A673 (cell line): ENCODE measurements at regions not wholly inside any gene's neighbourhood (a gene's known extent, or its start where the extent isn't known, plus 50 kb on each side); places are given as distances from the start of the nearest gene placed in this dataset.
A peak's percentile ranks its signal among the peaks of the same experiment; 100 is the strongest.

ENCODE experiments used
- BruUV-seq: library from RNA; stranded (reverse); fragments of 400-500 nt; replicated peaks from 2 replicates; lab custom pipeline; 2021; lab: Mats Ljungman, UMichigan
- CTCF ChIA-PET: fragments of 300-600 bp; sonication (Branson Sonifier 250); formaldehyde crosslinking; loops from one replicate; lab custom pipeline; 2022; ENCODE audit warnings: antibody characterized with exemption; lab: Charles Lee
- POLR2A ChIA-PET: fragments of 300-600 bp; sonication (Branson Sonifier 250); formaldehyde crosslinking; loops from one replicate; lab custom pipeline; 2022; ENCODE audit warnings: antibody characterized with exemption; ENCODE audit not compliant: low non-redundant PET; lab: Charles Lee
- DNase-seq: peaks from one replicate; pipeline ENCODE4 v3.0.0-alpha.2; 2015; ENCODE audit warnings: low spot score
- H3K27ac ChIP-seq: fragments of 200-600 bp; sonication (generic); 2 replicates; pipeline ENCODE4 v1.5.1; 2016; ENCODE audit warnings: mixed run types, low read depth, mild to moderate bottlenecking, mixed read lengths, antibody characterized with exemption, low read length; ENCODE audit not compliant: poor library complexity, severe bottlenecking
- H3K27me3 ChIP-seq: fragments of 200-600 bp; sonication (generic); replicated peaks from 2 replicates; pipeline ENCODE4 v1.6.1; 2017; ENCODE audit warnings: mixed run types, low read depth, mild to moderate bottlenecking, mixed read lengths, antibody characterized with exemption, low read length; ENCODE audit not compliant: insufficient read depth, poor library complexity
- H3K36me3 ChIP-seq: fragments of 200-600 bp; sonication (generic); 2 replicates; pipeline ENCODE4 v1.6.1; 2016; ENCODE audit warnings: mixed run types, mild to moderate bottlenecking, mixed read lengths, antibody characterized with exemption, low read length; ENCODE audit not compliant: insufficient read depth, poor library complexity, severe bottlenecking
- H3K4me1 ChIP-seq: fragments of 200-600 bp; sonication (generic); 2 replicates; pipeline ENCODE4 v1.6.1; 2017; ENCODE audit warnings: mixed run types, mild to moderate bottlenecking, mixed read lengths, antibody characterized with exemption, low read length; ENCODE audit not compliant: insufficient read depth, poor library complexity, severe bottlenecking
- H3K4me3 ChIP-seq: fragments of 200-600 bp; sonication (generic); 2 replicates; pipeline ENCODE4 v1.5.1; 2016; ENCODE audit warnings: low read depth, mixed run types, mild to moderate bottlenecking, mixed read lengths, low read length; ENCODE audit not compliant: poor library complexity, severe bottlenecking
- H3K9me3 ChIP-seq: fragments of 200-600 bp; sonication (generic); 2 replicates; pipeline ENCODE4 v1.6.1; 2016; ENCODE audit warnings: mixed run types, low read depth, mild to moderate bottlenecking, mixed read lengths, antibody characterized with exemption, low read length; ENCODE audit not compliant: poor library complexity, severe bottlenecking
- EZH2 ChIP-seq: fragments of 200-600 bp; sonication (generic); IDR thresholded peaks from 2 replicates; pipeline ENCODE4 v1.6.1; 2017; ENCODE audit warnings: borderline replicate concordance, low read depth, mild to moderate bottlenecking, mixed read lengths, antibody characterized with exemption, low read length; ENCODE audit not compliant: poor library complexity, severe bottlenecking
- intact Hi-C: fragments of 100-400 bp; cut with micrococcal nuclease; formaldehyde crosslinking; loops from one replicate; pipeline ENCODE4 v1.10.0; 2022; ENCODE audit not compliant: unreplicated experiment
- TF ChIP-seq, protein P1 (sequence below): fragments of 300-800, 200-600 bp; sonication (generic); conservative IDR thresholded peaks from 2 replicates; pipeline ENCODE4 v1.5.1; 2017; ENCODE audit warnings: low read depth, mild to moderate bottlenecking, antibody characterized with exemption, low read length, moderate library complexity, mixed read lengths

DNA sequence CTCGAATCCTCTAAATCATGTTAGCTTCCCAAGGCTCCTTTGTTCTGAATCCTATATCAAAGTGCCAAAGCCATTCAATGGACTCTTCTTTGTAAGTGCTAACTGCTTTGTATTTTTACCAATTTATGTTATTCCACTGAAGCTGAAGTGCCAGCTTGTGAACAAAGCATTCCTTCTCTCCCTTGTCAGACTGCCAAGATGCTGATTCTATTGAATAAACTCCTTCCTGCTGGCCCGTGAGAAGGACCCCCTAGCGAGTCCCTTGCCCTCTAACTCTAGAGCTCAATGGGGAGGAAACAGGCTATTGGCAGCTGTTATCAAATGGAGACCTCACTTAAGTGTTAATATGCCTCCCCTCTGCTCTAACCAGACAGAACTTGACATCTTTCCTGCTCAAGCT, 1097.9 kb upstream of the CNTNAP5 start:
- peak; percentile 98 for DNase-seq
- Histone ChIP-seq H3K36me3 (no peaks in the 10 kb centered on the region), H3K4me1 (peaks cover 16% of the 10 kb centered on the region), H3K4me3 (no peak overlapping the region), H3K9me3 (peaks cover 10% of the 10 kb centered on the region), H3K27ac (no peak overlapping the region), H3K27me3 (peaks cover 7% of the 10 kb centered on the region)
- POLR2A ChIA-PET, result no interaction called here
- TF ChIP-seq EZH2, result no peak
- TF ChIP-seq, protein P1, sequence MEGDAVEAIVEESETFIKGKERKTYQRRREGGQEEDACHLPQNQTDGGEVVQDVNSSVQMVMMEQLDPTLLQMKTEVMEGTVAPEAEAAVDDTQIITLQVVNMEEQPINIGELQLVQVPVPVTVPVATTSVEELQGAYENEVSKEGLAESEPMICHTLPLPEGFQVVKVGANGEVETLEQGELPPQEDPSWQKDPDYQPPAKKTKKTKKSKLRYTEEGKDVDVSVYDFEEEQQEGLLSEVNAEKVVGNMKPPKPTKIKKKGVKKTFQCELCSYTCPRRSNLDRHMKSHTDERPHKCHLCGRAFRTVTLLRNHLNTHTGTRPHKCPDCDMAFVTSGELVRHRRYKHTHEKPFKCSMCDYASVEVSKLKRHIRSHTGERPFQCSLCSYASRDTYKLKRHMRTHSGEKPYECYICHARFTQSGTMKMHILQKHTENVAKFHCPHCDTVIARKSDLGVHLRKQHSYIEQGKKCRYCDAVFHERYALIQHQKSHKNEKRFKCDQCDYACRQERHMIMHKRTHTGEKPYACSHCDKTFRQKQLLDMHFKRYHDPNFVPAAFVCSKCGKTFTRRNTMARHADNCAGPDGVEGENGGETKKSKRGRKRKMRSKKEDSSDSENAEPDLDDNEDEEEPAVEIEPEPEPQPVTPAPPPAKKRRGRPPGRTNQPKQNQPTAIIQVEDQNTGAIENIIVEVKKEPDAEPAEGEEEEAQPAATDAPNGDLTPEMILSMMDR, result no peak
- CTCF ChIA-PET, result interaction anchor here (0.6 to 0.8 kb wide), 2 partner anchors 357 to 427 kb away, joined by 3 read pairs; no protein-coding TSS in a partner anchor
- BruUV-seq, result no TSS peak
- intact Hi-C loops, result loop anchor here (2.0 to 5.0 kb wide), 2 partner anchors 180 to 420 kb away; no protein-coding TSS in a partner anchor

DNA sequence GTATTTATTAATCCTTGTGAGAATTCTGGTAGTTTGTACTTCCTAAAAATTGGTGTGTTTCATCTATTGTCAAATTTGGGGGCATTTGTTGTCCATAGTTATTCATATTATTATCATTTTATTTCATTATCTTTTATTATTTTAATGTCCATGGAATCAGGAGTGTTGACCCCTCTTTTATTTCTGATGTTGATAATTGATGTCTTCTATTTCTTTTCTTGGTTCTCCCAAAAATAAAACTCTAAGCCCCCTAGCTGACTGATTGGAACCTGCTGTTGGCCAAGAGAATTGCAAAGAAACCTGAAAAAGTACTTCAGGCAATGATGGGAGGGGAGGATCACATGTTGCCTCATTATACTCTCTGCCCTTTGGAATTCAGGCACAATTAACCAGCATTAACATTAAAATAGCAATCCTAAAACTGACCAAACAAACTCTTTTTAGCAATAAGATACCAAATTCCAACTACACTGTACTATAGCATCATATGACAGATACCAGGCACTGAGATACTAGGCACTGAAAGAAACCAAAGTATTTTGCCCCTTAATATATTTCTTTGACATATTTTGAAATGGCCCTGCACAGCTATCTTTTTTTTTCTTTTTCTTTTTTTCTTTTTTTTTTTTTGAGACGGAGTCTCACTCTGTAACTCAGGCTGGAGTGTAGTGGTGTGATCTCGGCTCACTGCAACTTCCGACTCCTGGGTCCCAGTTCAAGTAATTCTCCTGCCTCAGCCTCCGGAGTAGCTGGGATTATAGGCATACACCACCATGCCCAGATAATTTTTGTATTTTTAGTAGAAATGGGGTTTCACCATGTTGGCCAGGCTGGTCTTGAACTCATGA, 1097.2 kb upstream of the CNTNAP5 start:
- ChIA-PET POLR2A (no interaction called here), CTCF (no interaction called here)
- Histone ChIP-seq H3K36me3 (no peaks in the 10 kb centered on the region), H3K9me3 (peaks cover 10% of the 10 kb centered on the region), H3K27ac (no peak overlapping the region), H3K27me3 (peaks cover 7% of the 10 kb centered on the region), H3K4me3 (no peak overlapping the region), H3K4me1 (peaks cover 16% of the 10 kb centered on the region)
- TF ChIP-seq, protein P1, result no peak; the same call in 1 of the 2 replicates
- no peak for TF ChIP-seq EZH2
- no TSS peak for BruUV-seq
- intact Hi-C loops, result loop anchor here (2.0 to 5.0 kb wide), 2 partner anchors 181 to 421 kb away; no protein-coding TSS in a partner anchor
- peak; percentile 28 for DNase-seq

DNA sequence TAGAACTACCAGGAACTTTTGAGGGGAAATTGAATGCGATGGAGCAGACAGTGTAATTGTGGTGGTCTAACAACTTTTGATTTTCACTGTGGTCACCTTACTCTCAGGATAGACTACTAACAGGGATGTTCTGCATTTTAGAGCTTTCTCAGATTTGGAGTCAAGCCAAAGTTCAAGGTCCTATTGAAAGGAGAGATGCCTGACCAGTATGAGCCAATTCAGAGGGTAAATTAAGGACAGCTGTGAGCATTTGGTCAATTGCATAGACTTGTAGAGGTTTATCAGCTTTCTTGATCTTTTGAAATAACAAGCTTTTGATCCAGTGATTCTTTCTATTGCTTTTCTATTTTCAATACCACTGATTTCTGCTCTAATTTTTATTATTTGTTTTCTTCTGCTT, 1095.7 kb upstream of the CNTNAP5 start:
- no peak for TF ChIP-seq EZH2
- TF ChIP-seq, protein P1, result no peak
- no TSS peak for BruUV-seq
- no peaks in the 10 kb centered on the region for H3K36me3 ChIP-seq
- H3K9me3 ChIP-seq, result peaks cover 10% of the 10 kb centered on the region
- no peak for DNase-seq
- peaks cover 7% of the 10 kb centered on the region for H3K27me3 ChIP-seq
- ChIA-PET CTCF (no interaction called here), POLR2A (no interaction called here)
- no peak overlapping the region for H3K27ac ChIP-seq
- H3K4me1 ChIP-seq, result peaks cover 16% of the 10 kb centered on the region
- H3K4me3 ChIP-seq, result no peak overlapping the region
- intact Hi-C loops, result loop anchor here (5.0 kb wide), 1 partner anchor 182 kb away; no protein-coding TSS in a partner anchor
